GM23248 (cell line): ENCODE measurements at regions not wholly inside any gene's neighbourhood (a gene's known extent, or its start where the extent isn't known, plus 50 kb on each side); places are given as distances from the start of the nearest gene placed in this dataset.
A peak's percentile ranks its signal among the peaks of the same experiment; 100 is the strongest.

Source experiments
- DNase-seq: peaks from one replicate; pipeline ENCODE4 v3.0.0-alpha.2; 2015
- H2AFZ ChIP-seq: fragments of 200-600 bp; sonication (generic); 2 replicates; pipeline ENCODE4 v1.6.1; 2016; ENCODE audit warnings: antibody characterized with exemption
- H3F3A ChIP-seq: fragments of 200-600 bp; sonication (generic); 2 replicates; pipeline ENCODE4 v1.6.1; 2016; ENCODE audit warnings: mild to moderate bottlenecking, antibody characterized with exemption, mixed run types; ENCODE audit not compliant: insufficient read depth
- H3K27ac ChIP-seq: fragments of 200-600 bp; sonication (generic); 2 replicates; pipeline ENCODE4 v1.5.1; 2016; ENCODE audit warnings: mild to moderate bottlenecking
- H3K27me3 ChIP-seq: fragments of 200-600 bp; sonication (generic); replicated peaks from 2 replicates; pipeline ENCODE4 v1.6.1; 2016; ENCODE audit warnings: mild to moderate bottlenecking; ENCODE audit not compliant: insufficient read depth
- H3K36me3 ChIP-seq: fragments of 200-600 bp; sonication (generic); 2 replicates; pipeline ENCODE4 v1.6.1; 2016; ENCODE audit warnings: low read depth, mild to moderate bottlenecking
- H3K4me1 ChIP-seq: fragments of 200-600 bp; sonication (generic); 2 replicates; pipeline ENCODE4 v1.6.1; 2016; ENCODE audit warnings: mild to moderate bottlenecking; ENCODE audit not compliant: insufficient read depth
- H3K4me2 ChIP-seq: fragments of 200-600 bp; sonication (generic); one replicate; pipeline ENCODE4 v1.6.1; 2016; ENCODE audit warnings: mild to moderate bottlenecking; ENCODE audit not compliant: unreplicated experiment
- H3K4me3 ChIP-seq: fragments of 200-600 bp; sonication (generic); 2 replicates; pipeline ENCODE4 v1.5.1; 2016; ENCODE audit warnings: mild to moderate bottlenecking
- H3K79me2 ChIP-seq: fragments of 200-600 bp; sonication (generic); 2 replicates; pipeline ENCODE4 v1.6.1; 2016; ENCODE audit warnings: mild to moderate bottlenecking; ENCODE audit not compliant: insufficient read depth
- H3K9ac ChIP-seq: fragments of 200-600 bp; sonication (generic); 2 replicates; pipeline ENCODE4 v1.6.1; 2016; ENCODE audit warnings: mild to moderate bottlenecking
- H3K9me2 ChIP-seq: fragments of 200-600 bp; sonication (generic); 2 replicates; pipeline ENCODE4 v1.6.1; 2016; ENCODE audit warnings: mixed run types, mild to moderate bottlenecking, moderate library complexity; ENCODE audit not compliant: insufficient read depth
- H3K9me3 ChIP-seq: fragments of 200-600 bp; sonication (generic); one replicate; pipeline ENCODE4 v1.6.1; 2017; ENCODE audit warnings: low read depth
- H4K20me1 ChIP-seq: fragments of 200-600 bp; sonication (generic); 2 replicates; pipeline ENCODE4 v1.6.0; 2016; ENCODE audit not compliant: insufficient read depth
- EZH2 ChIP-seq: fragments of 200-600 bp; sonication (generic); IDR thresholded peaks from 2 replicates; pipeline ENCODE4 v1.6.1; 2018; ENCODE audit warnings: antibody characterized with exemption, mild to moderate bottlenecking; ENCODE audit not compliant: insufficient read depth, poor library complexity, severe bottlenecking
- EZH2phosphoT487 ChIP-seq: fragments of 200-600 bp; sonication (generic); IDR thresholded peaks from 2 replicates; pipeline ENCODE4 v1.6.1; 2018; ENCODE audit warnings: antibody characterized with exemption, moderate library complexity, mild to moderate bottlenecking, low read depth; ENCODE audit not compliant: insufficient read depth
- WGBS, 2 experiments: methylation state at CpG; one replicate each; pipeline ENCODE4 v1.1.6; 2015 to 2017; ENCODE audit warnings: low lambda C conversion rate in 2 of 2, low coverage in 1 of 2; ENCODE audit errors: missing lambda C conversion rate in 2 of 2; 5-methylcytosine and 5-hydroxymethylcytosine counted together
- in situ Hi-C: fragments of 300-500 bp; cut with MboI; formaldehyde crosslinking; loops from 2 replicates; pipeline ENCODE4 v1.15.0; 2020

DNA sequence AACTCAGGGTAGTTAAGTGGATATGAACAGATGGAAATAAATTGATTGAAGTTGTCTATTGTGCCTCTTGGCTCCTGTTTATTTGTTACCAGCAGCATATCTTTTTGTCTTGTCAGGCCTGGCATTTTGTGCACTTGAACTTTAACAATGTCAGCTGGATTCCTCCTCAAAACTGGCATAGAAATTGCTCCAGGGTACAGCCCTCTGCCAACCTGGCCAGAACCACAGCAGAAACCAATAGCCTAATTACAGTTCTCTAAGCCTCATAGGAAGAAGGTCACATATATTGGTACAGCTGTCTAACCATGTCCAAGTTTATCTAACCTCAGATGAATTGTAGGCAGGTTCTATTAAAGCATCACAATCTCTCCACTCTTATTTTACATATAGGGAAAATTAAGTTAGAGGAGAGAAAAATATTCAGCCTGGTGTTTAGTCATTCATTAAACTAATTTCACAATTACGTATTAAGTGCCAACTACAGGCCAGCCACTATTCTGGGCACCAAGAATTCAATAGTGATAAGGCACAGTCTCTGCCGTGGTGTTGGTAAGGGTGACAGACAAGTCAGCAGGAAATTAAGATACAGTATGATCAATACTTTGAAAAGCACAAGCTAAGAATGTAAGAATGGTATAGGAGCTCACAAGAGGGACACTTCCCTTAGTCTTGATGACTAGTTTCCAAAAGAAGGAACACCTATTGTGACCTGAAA, 452.9 kb upstream of the NECTIN3 start:
- no peaks in the 10 kb centered on the region for H3K9me3 ChIP-seq
- H3K4me3 ChIP-seq: no peak overlapping the region
- no peaks in the 10 kb centered on the region for H3K4me1 ChIP-seq
- H3K27ac ChIP-seq: no peak overlapping the region
- no peaks in the 10 kb centered on the region for H3K36me3 ChIP-seq
- H3K27me3 ChIP-seq: no peaks in the 10 kb centered on the region
- in situ Hi-C loops: no loop called here
- no peaks in the 10 kb centered on the region for H3F3A ChIP-seq
- TF ChIP-seq EZH2: no peak
- no peak for TF ChIP-seq EZH2phosphoT487
- no peaks in the 10 kb centered on the region for H4K20me1 ChIP-seq
- DNase-seq: no peak
- H2AFZ ChIP-seq: no peak overlapping the region
- H3K4me2 ChIP-seq: no peak overlapping the region
- H3K9me2 ChIP-seq: no peaks in the 10 kb centered on the region
- WGBS, 2 experiments: 87 to 93% methylated on average over 2 of the region's 2 CpGs
- H3K9ac ChIP-seq: no peak overlapping the region
- no peaks in the 10 kb centered on the region for H3K79me2 ChIP-seq

DNA sequence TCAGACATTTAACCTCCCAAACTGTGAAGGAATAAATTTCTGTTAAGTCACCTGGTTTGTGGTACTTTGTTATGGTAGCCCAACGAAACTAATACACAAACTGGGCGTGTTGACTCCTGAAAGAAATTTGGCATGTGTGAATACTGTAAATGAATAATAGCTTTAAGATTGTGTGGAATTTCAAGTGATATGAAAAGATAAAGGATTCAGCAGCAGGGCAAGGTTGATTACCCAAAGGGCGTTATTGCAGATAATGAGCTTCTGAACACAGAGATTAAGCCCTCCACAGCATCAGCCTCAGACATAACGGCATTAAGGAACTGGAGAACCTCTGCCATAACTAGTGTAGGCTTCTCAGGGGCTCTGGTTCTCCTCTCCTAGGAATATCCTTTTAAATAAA, 451.5 kb upstream of the NECTIN3 start:
- Histone ChIP-seq H2AFZ (no peak overlapping the region; the same call in 1 of the 2 replicates), H3K36me3 (no peaks in the 10 kb centered on the region), H4K20me1 (no peaks in the 10 kb centered on the region), H3K4me2 (no peak overlapping the region), H3K79me2 (no peaks in the 10 kb centered on the region), H3F3A (no peaks in the 10 kb centered on the region), H3K4me1 (no peaks in the 10 kb centered on the region), H3K9me3 (no peaks in the 10 kb centered on the region), H3K4me3 (no peak overlapping the region), H3K27ac (no peak overlapping the region), H3K9me2 (no peaks in the 10 kb centered on the region), H3K27me3 (no peaks in the 10 kb centered on the region), H3K9ac (no peak overlapping the region)
- in situ Hi-C loops: no loop called here
- TF ChIP-seq EZH2phosphoT487 (no peak), EZH2 (no peak)
- WGBS, 2 experiments: 72 to 74% methylated on average over 4 of the region's 4 CpGs
- no peak for DNase-seq

DNA sequence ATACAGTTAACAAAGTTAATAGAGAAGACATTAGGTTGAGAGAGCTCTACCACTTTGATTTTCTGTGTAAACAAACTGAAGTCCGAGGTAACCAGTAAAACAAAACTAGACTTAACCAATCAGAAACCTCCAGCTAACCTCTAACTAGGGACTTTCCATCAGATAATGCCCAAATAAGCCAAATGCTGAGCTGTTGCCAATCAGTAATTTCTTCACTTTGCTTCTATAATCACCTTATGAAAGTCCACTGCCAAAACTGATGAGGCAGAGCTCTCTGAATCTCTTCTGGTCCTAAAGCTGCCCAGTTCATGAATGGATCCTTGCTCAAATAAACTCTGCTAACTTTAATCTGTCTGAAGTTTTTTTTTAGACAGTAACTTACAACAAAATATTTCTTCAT, 448.0 kb upstream of the NECTIN3 start:
- 19 to 28% methylated on average over 1 of the region's 1 CpG for WGBS, 2 experiments
- no peaks in the 10 kb centered on the region for H3K9me3 ChIP-seq
- H2AFZ ChIP-seq: 0 out of 2 replicates have a peak overlapping the region, but pooled peaks have one; percentile 5
- no peaks in the 10 kb centered on the region for H3K36me3 ChIP-seq
- H3K9ac ChIP-seq: no peak overlapping the region
- H4K20me1 ChIP-seq: no peaks in the 10 kb centered on the region
- H3K27me3 ChIP-seq: no peaks in the 10 kb centered on the region
- H3K4me3 ChIP-seq: no peak overlapping the region
- H3K9me2 ChIP-seq: no peaks in the 10 kb centered on the region
- no peaks in the 10 kb centered on the region for H3K4me1 ChIP-seq
- no peaks in the 10 kb centered on the region for H3K79me2 ChIP-seq
- no peaks in the 10 kb centered on the region for H3F3A ChIP-seq
- H3K4me2 ChIP-seq: no peak overlapping the region
- TF ChIP-seq EZH2phosphoT487 (no peak), EZH2 (no peak)
- no peak overlapping the region for H3K27ac ChIP-seq
- peak; percentile 1 for DNase-seq
- in situ Hi-C loops: no loop called here

DNA sequence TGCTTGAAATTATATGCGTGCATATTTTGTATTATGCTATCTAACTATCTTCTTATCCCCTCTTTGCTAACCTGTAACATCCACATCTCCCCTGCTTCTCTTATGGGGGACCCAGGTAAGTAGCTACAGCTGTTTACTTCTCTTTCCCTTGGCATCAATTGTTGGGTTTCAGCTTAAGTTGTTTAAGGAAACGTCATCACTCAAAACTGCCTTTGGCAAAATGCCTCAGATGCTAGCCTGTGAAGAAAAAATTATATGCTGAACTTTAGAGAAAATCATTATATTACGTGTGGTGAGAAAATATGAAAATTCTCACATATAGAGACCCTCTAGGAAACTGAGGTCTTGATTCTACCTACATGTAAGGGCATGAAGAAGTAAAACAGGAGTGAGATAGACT, 447.0 kb upstream of the NECTIN3 start:
- Histone ChIP-seq H3K9me2 (no peaks in the 10 kb centered on the region), H3K36me3 (no peaks in the 10 kb centered on the region), H3K9me3 (no peaks in the 10 kb centered on the region), H3K4me1 (no peaks in the 10 kb centered on the region), H3K4me2 (no peak overlapping the region), H2AFZ (no peak overlapping the region), H3K79me2 (no peaks in the 10 kb centered on the region), H3K27me3 (no peaks in the 10 kb centered on the region), H3K27ac (no peak overlapping the region), H3K9ac (no peak overlapping the region), H4K20me1 (no peaks in the 10 kb centered on the region), H3F3A (no peaks in the 10 kb centered on the region), H3K4me3 (no peak overlapping the region)
- TF ChIP-seq EZH2: no peak
- no peak for TF ChIP-seq EZH2phosphoT487
- 56 to 60% methylated on average over 3 of the region's 3 CpGs for WGBS, 2 experiments
- no peak for DNase-seq
- in situ Hi-C loops: no loop called here
